ENCODE measurements at regions not wholly inside any gene's neighbourhood (a gene's known extent, or its start where the extent isn't known, plus 50 kb on each side); places are given as distances from the start of the nearest gene placed in this dataset.

- Histone ChIP-seq H3K9ac (no peak overlapping the region), H3K4me2 (ENCODE audit: low read length) (no peak overlapping the region), H3K27ac (no peak overlapping the region), H3K4me3 (ENCODE audit: low read depth, low read length) (no peak overlapping the region), H3K9me3 (ENCODE audit: control insufficient read depth, low read length) (no peaks in the 10 kb centered on the region), H3K36me3 (ENCODE audit: control insufficient read depth, insufficient read depth, low read length) (no peaks in the 10 kb centered on the region), H3K79me2 (no peaks in the 10 kb centered on the region), H3K27me3 (ENCODE audit: control insufficient read depth, insufficient read depth, low read length) (no peaks in the 10 kb centered on the region), H2AFZ (no peak overlapping the region), H3K4me1 (no peaks in the 10 kb centered on the region)
- no peak for TF ChIP-seq CTCF (IDR thresholded peaks at IDR 0.05)
Observed at GRCh38 chr11:8314916-8315315, 51.2 kb upstream of the LMO1 start.

- H3K36me3 ChIP-seq (ENCODE audit: control insufficient read depth, insufficient read depth, low read length) = no peaks in the 10 kb centered on the region
- no peak overlapping the region for H3K4me2 ChIP-seq (ENCODE audit: low read length)
- H3K79me2 ChIP-seq = no peaks in the 10 kb centered on the region
- H3K9ac ChIP-seq = no peak overlapping the region
- no peak overlapping the region for H2AFZ ChIP-seq
- H3K9me3 ChIP-seq (ENCODE audit: control insufficient read depth, low read length) = no peaks in the 10 kb centered on the region
- H3K27ac ChIP-seq = no peak overlapping the region
- H3K4me3 ChIP-seq (ENCODE audit: low read depth, low read length) = no peak overlapping the region
- H3K27me3 ChIP-seq (ENCODE audit: control insufficient read depth, insufficient read depth, low read length) = no peaks in the 10 kb centered on the region
- no peaks in the 10 kb centered on the region for H3K4me1 ChIP-seq
- TF ChIP-seq CTCF (IDR thresholded peaks at IDR 0.05) = no peak
Observed at GRCh38 chr11:8313504-8314090, 49.9 kb upstream of the LMO1 start.
